Endothelial cell of umbilical vein (primary cell): ENCODE measurements at regions not wholly inside any gene's neighbourhood (a gene's known extent, or its start where the extent isn't known, plus 50 kb on each side); places are given as distances from the start of the nearest gene placed in this dataset.

ENCODE experiments used
- BruUV-seq: library from RNA; stranded (reverse); fragments of 400-500 nt; replicated peaks from 2 replicates; lab custom pipeline; 2021; lab: Mats Ljungman, UMichigan
- CTCF ChIA-PET: fragments of 300-600, 350-600 bp; sonication (Branson Sonifier 250); formaldehyde crosslinking; loops from one replicate; lab custom pipeline; 2021; ENCODE audit warnings: antibody characterized with exemption, inconsistent platforms; lab: Charles Lee
- POLR2A ChIA-PET: fragments of 300-600, 350-600 bp; sonication (Branson Sonifier 250); formaldehyde crosslinking; loops from one replicate; lab custom pipeline; 2021; ENCODE audit warnings: antibody characterized with exemption, inconsistent platforms; lab: Charles Lee
- DNase-seq: peaks from one replicate; pipeline ENCODE4 v3.0.0-alpha.2; 2011; ENCODE audit warnings: low read depth, low spot score
- FAIRE-seq: peaks from 2 replicates; lab custom pipeline; 2011; peaks lifted over from hg19 to GRCh38; lab: Jason Lieb, UNC
- H2AFZ ChIP-seq: 2 replicates; pipeline ENCODE4 v1.6.0; 2012; ENCODE audit warnings: low read depth, low read length, control low read depth, inconsistent platforms
- H3K27ac ChIP-seq: 2 replicates; pipeline ENCODE4 v1.5.1; 2011; ENCODE audit warnings: low read depth, mild to moderate bottlenecking, control low read depth, low read length, moderate library complexity; ENCODE audit not compliant: insufficient read depth
- H3K27me3 ChIP-seq, 2 experiments: 2 replicates each; pipeline versions ENCODE4 v1.6.0 to v1.6.1; 2011; ENCODE audit warnings: low read length in 2 of 2, mixed read lengths in 1 of 2; ENCODE audit not compliant: control insufficient read depth in 2 of 2, insufficient read depth in 2 of 2
- H3K36me3 ChIP-seq, 2 experiments: 2 replicates in 1 of 2; 3 replicates in 1 of 2; pipeline ENCODE4 v1.5.1; 2011; ENCODE audit warnings: low read length in 2 of 2, mild to moderate bottlenecking in 1 of 2, moderate library complexity in 1 of 2; ENCODE audit not compliant: control insufficient read depth in 2 of 2, insufficient read depth in 2 of 2; ENCODE audit errors: extremely low read depth in 1 of 2
- H3K4me1 ChIP-seq: 3 replicates; pipeline ENCODE4 v1.5.1; 2011; ENCODE audit warnings: mild to moderate bottlenecking, low read length; ENCODE audit not compliant: control insufficient read depth, insufficient read depth; ENCODE audit errors: extremely low read depth
- H3K4me2 ChIP-seq: 2 replicates; pipeline ENCODE4 v1.6.1; 2011; ENCODE audit warnings: low read length, control low read depth, mixed read lengths; ENCODE audit not compliant: insufficient read depth
- H3K4me3 ChIP-seq, 3 experiments: fragments of 200-600 bp in 1 of 3; sonication (generic), shearing (Covaris generic) in 1 of 3; replicated peaks in 1 of 3; 2 replicates each; pipeline ENCODE4 v1.5.1; 2011 to 2016; ENCODE audit warnings: control low read depth in 3 of 3, low read length in 3 of 3, mild to moderate bottlenecking in 2 of 3, inconsistent platforms in 1 of 3, low read depth in 1 of 3, moderate library complexity in 1 of 3; ENCODE audit not compliant: insufficient read depth in 1 of 3
- H3K79me2 ChIP-seq: 2 replicates; pipeline ENCODE4 v1.6.0; 2012; ENCODE audit warnings: low read length, inconsistent platforms; ENCODE audit not compliant: control insufficient read depth, insufficient read depth
- H3K9ac ChIP-seq: replicated peaks from 2 replicates; pipeline ENCODE3; 2011; ENCODE audit warnings: low read length, control low read depth; ENCODE audit not compliant: insufficient read depth; ENCODE audit errors: extremely low read depth
- H3K9me1 ChIP-seq: replicated peaks from 3 replicates; pipeline ENCODE4 v1.6.0; 2011; ENCODE audit warnings: mild to moderate bottlenecking, low read length; ENCODE audit not compliant: control insufficient read depth, insufficient read depth; ENCODE audit errors: extremely low read depth
- H3K9me3 ChIP-seq: replicated peaks from 2 replicates; pipeline ENCODE4 v1.5.1; 2012; ENCODE audit warnings: low read length, inconsistent platforms; ENCODE audit not compliant: control insufficient read depth, insufficient read depth
- H4K20me1 ChIP-seq: replicated peaks from 2 replicates; pipeline ENCODE3; 2011; ENCODE audit warnings: mild to moderate bottlenecking, low read length; ENCODE audit not compliant: control insufficient read depth, insufficient read depth; ENCODE audit errors: extremely low read depth
- EZH2 ChIP-seq: IDR thresholded peaks from 2 replicates; pipeline ENCODE4 v1.6.1; 2012; ENCODE audit warnings: borderline replicate concordance, low read depth, mild to moderate bottlenecking, moderate library complexity, low read length, inconsistent platforms; ENCODE audit not compliant: severe bottlenecking
- FOS ChIP-seq: IDR thresholded peaks from 2 replicates; pipeline ENCODE4 v1.6.1; 2011; ENCODE audit warnings: mild to moderate bottlenecking, low read length, moderate library complexity, borderline replicate concordance; ENCODE audit not compliant: insufficient read depth
- GATA2 ChIP-seq: IDR thresholded peaks from 2 replicates; pipeline ENCODE4 v1.7.0; 2011; ENCODE audit warnings: low read depth, mild to moderate bottlenecking, moderate library complexity, mixed read lengths, low read length; ENCODE audit not compliant: insufficient read length, insufficient read depth
- JUN ChIP-seq: IDR thresholded peaks from 2 replicates; pipeline ENCODE4 v1.6.1; 2011; ENCODE audit warnings: borderline replicate concordance, low read depth; ENCODE audit not compliant: insufficient read length, insufficient read depth
- MAX ChIP-seq: IDR thresholded peaks from 2 replicates; pipeline ENCODE4 v1.6.1; 2011; ENCODE audit not compliant: insufficient read depth, insufficient read length
- MYC ChIP-seq: IDR thresholded peaks from one replicate; pipeline ENCODE4 v1.6.1; 2011; ENCODE audit warnings: mild to moderate bottlenecking, low read depth, low read length
- POLR2A ChIP-seq: IDR thresholded peaks from 2 replicates; pipeline ENCODE4 v1.6.1; 2012; ENCODE audit warnings: low read depth, mild to moderate bottlenecking, control low read depth, low read length
- POLR2AphosphoS5 ChIP-seq: IDR thresholded peaks from 2 replicates; pipeline ENCODE4 v1.6.1; 2012; ENCODE audit warnings: low read depth, mild to moderate bottlenecking, control low read depth, low read length, moderate library complexity; ENCODE audit not compliant: insufficient read depth
- dilution Hi-C: fragments of 300-500 bp; cut with MboI; formaldehyde crosslinking; loops from one replicate; pipeline ENCODE4 v1.15.0; 2019; ENCODE audit warnings: low sequenced_read_pairs; ENCODE audit not compliant: extremely low pct_ligation_motif_present
- intact Hi-C: fragments of 100-400 bp; cut with micrococcal nuclease; formaldehyde crosslinking; loops from one replicate; pipeline ENCODE4 v1.10.0; 2022
- TF ChIP-seq, protein P1 (sequence below), 2 donors: IDR thresholded peaks; 1 replicate in 1 of 2; 2 replicates in 1 of 2; pipeline ENCODE4 v1.5.1; 2011; ENCODE audit warnings: low read length in 2 of 2, mild to moderate bottlenecking in 2 of 2, moderate library complexity in 2 of 2, control low read depth in 1 of 2, inconsistent platforms in 1 of 2, low read depth in 1 of 2; ENCODE audit not compliant: insufficient read depth in 1 of 2; ENCODE audit errors: extremely low read depth in 1 of 2

GRCh38 chr3:176141837-176142236 is 1055.4 kb downstream of the TBL1XR1 start:
- no TSS peak for BruUV-seq
- H3K79me2 ChIP-seq = no peaks in the 10 kb centered on the region
- H3K27me3 ChIP-seq = no peaks in the 10 kb centered on the region
- no peak overlapping the region for H3K4me2 ChIP-seq
- no peak overlapping the region for H2AFZ ChIP-seq
- H4K20me1 ChIP-seq = no peaks in the 10 kb centered on the region
- ChIA-PET CTCF (no interaction called here), POLR2A (no interaction called here)
- intact Hi-C loops (no loop called here), dilution Hi-C loops (no loop called here)
- H3K9me1 ChIP-seq = no peaks in the 10 kb centered on the region
- no peaks in the 10 kb centered on the region for H3K36me3 ChIP-seq
- no peak overlapping the region for H3K27ac ChIP-seq
- H3K9me3 ChIP-seq = no peaks in the 10 kb centered on the region
- H3K9ac ChIP-seq = no peak overlapping the region
- FAIRE-seq (no peak), DNase-seq (no peak)
- no peak overlapping the region for H3K4me3 ChIP-seq
- TF ChIP-seq MYC = no peak
- no peaks in the 10 kb centered on the region for H3K4me1 ChIP-seq

DNA sequence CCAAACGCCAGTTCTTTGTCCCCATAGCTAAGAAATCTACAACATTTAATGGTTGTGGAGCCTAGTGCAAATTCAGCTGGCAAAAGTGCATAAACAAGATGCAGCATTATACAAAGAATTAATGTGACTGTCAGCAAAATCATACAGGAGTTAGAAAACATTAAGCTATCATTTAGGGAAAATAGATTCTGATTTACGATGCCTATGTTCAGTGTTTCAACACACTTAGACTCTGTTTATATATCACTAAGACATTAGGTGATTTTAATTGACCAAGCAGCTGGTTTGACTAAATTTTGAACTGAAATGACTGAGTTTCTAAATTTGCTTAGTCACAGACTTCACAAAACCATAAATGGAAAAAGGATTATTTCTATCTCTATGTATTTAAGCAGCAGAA is 1076.8 kb downstream of the TBL1XR1 start:
- BruUV-seq = no TSS peak
- no peaks in the 10 kb centered on the region for H3K4me1 ChIP-seq
- H2AFZ ChIP-seq = no peak overlapping the region
- dilution Hi-C loops (no loop called here), intact Hi-C loops (no loop called here)
- no peak overlapping the region for H3K4me2 ChIP-seq
- H3K4me3 ChIP-seq = no peak overlapping the region
- DNase-seq (no peak), FAIRE-seq (no peak)
- H3K79me2 ChIP-seq = no peaks in the 10 kb centered on the region
- CTCF ChIA-PET = interaction anchor here (0.5 kb wide), 1 partner anchor 704 kb away, joined by 4 read pairs; no protein-coding TSS in a partner anchor
- H3K36me3 ChIP-seq = no peaks in the 10 kb centered on the region
- H3K9ac ChIP-seq = no peak overlapping the region
- no peaks in the 10 kb centered on the region for H3K9me3 ChIP-seq
- TF ChIP-seq MAX (no peak), FOS (no peak), GATA2 (no peak), POLR2AphosphoS5 (no peak), POLR2A (no peak), MYC (no peak), EZH2 (no peak), JUN (no peak)
- TF ChIP-seq, protein P1, sequence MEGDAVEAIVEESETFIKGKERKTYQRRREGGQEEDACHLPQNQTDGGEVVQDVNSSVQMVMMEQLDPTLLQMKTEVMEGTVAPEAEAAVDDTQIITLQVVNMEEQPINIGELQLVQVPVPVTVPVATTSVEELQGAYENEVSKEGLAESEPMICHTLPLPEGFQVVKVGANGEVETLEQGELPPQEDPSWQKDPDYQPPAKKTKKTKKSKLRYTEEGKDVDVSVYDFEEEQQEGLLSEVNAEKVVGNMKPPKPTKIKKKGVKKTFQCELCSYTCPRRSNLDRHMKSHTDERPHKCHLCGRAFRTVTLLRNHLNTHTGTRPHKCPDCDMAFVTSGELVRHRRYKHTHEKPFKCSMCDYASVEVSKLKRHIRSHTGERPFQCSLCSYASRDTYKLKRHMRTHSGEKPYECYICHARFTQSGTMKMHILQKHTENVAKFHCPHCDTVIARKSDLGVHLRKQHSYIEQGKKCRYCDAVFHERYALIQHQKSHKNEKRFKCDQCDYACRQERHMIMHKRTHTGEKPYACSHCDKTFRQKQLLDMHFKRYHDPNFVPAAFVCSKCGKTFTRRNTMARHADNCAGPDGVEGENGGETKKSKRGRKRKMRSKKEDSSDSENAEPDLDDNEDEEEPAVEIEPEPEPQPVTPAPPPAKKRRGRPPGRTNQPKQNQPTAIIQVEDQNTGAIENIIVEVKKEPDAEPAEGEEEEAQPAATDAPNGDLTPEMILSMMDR (IDR thresholded peaks at IDR 0.05; ENCODE audit: extremely low read depth in 1 of 2, insufficient read depth in 1 of 2, low read depth in 1 of 2, low read length in 2 of 2) = no peak
- POLR2A ChIA-PET = no interaction called here
- H3K27ac ChIP-seq = no peak overlapping the region
- H3K27me3 ChIP-seq = no peaks in the 10 kb centered on the region
- H3K9me1 ChIP-seq = no peaks in the 10 kb centered on the region
- no peaks in the 10 kb centered on the region for H4K20me1 ChIP-seq
